Astrocyte (in vitro differentiated cells and primary cell): ENCODE measurements at regions not wholly inside any gene's neighbourhood (a gene's known extent, or its start where the extent isn't known, plus 50 kb on each side); places are given as distances from the start of the nearest gene placed in this dataset.

ENCODE experiments used
- EZH2 ChIP-seq: IDR thresholded peaks from 2 replicates; pipeline ENCODE4 v1.6.1; 2012; ENCODE audit warnings: mild to moderate bottlenecking, low read length, inconsistent platforms; ENCODE audit not compliant: insufficient read depth
- TF ChIP-seq, protein P1 (sequence below): IDR thresholded peaks from 2 replicates; pipeline ENCODE4 v1.5.1; 2011; ENCODE audit warnings: low read depth, mild to moderate bottlenecking, inconsistent platforms, low read length, moderate library complexity; ENCODE audit not compliant: insufficient read depth

DNA sequence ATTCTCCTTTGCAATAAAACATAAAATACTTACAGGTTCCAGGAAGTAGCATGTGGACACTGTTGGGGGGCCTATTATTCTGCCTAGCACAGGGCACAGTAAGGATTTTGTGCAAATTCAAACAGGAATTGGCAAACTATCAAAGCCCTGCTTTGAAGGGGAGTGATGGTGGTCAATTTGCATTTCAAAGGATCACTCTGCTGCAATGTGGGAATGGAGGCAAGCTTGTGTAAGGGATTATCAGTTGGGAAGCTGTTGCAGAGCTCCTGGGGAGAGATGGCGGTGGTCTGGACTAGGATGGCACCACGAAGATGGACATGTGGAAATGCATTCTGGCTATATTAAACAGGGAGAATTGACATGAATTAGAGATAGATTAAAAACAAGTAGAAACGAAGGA is 990.7 kb upstream of the RBFOX1 start:
- TF ChIP-seq EZH2: no peak
- TF ChIP-seq, protein P1, sequence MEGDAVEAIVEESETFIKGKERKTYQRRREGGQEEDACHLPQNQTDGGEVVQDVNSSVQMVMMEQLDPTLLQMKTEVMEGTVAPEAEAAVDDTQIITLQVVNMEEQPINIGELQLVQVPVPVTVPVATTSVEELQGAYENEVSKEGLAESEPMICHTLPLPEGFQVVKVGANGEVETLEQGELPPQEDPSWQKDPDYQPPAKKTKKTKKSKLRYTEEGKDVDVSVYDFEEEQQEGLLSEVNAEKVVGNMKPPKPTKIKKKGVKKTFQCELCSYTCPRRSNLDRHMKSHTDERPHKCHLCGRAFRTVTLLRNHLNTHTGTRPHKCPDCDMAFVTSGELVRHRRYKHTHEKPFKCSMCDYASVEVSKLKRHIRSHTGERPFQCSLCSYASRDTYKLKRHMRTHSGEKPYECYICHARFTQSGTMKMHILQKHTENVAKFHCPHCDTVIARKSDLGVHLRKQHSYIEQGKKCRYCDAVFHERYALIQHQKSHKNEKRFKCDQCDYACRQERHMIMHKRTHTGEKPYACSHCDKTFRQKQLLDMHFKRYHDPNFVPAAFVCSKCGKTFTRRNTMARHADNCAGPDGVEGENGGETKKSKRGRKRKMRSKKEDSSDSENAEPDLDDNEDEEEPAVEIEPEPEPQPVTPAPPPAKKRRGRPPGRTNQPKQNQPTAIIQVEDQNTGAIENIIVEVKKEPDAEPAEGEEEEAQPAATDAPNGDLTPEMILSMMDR: no peak
